GM23338 (cell line): ENCODE measurements at regions not wholly inside any gene's neighbourhood (a gene's known extent, or its start where the extent isn't known, plus 50 kb on each side); places are given as distances from the start of the nearest gene placed in this dataset.

ENCODE experiments used
- CREB1 ChIP-seq: fragments of 250-450 bp; sonication (Bioruptor Pico); IDR thresholded peaks from 2 replicates; pipeline ENCODE4 v1.5.0; 2020; ENCODE audit warnings: low read depth, mild to moderate bottlenecking, moderate library complexity
- CTCF ChIP-seq, 2 experiments: fragments of 200-600 bp in 1 of 2; sonication (generic) in 1 of 2; conservative IDR thresholded peaks; 2 replicates each; pipeline versions ENCODE4 v1.5.1 to v1.6.1; 2016 to 2017; ENCODE audit warnings: antibody characterized with exemption in 2 of 2, low read depth in 2 of 2, mild to moderate bottlenecking in 2 of 2, moderate library complexity in 1 of 2
- ETS1 ChIP-seq: IDR thresholded peaks from 2 replicates; pipeline ENCODE4 v1.6.1; 2016; ENCODE audit warnings: antibody characterized with exemption
- EZH2 ChIP-seq: fragments of 200-600 bp; sonication (generic); IDR thresholded peaks from one replicate; pipeline ENCODE4 v1.8.0; 2017; ENCODE audit warnings: antibody characterized with exemption, mild to moderate bottlenecking, low read depth; ENCODE audit not compliant: unreplicated experiment
- EZH2phosphoT487 ChIP-seq: fragments of 200-600 bp; sonication (generic); IDR thresholded peaks from one replicate; pipeline ENCODE4 v1.8.1; 2018; ENCODE audit warnings: antibody characterized with exemption; ENCODE audit not compliant: unreplicated experiment
- JUNB ChIP-seq: IDR thresholded peaks from one replicate; pipeline ENCODE4 v1.6.1; 2016; ENCODE audit warnings: antibody characterized with exemption; ENCODE audit not compliant: unreplicated experiment
- NANOG ChIP-seq: IDR thresholded peaks from 2 replicates; pipeline ENCODE4 v1.6.1; 2016; ENCODE audit warnings: antibody characterized with exemption, borderline replicate concordance
- POLR2AphosphoS5 ChIP-seq: IDR thresholded peaks from 2 replicates; pipeline ENCODE4 v1.6.1; 2016; ENCODE audit warnings: antibody characterized with exemption, low read depth
- REST ChIP-seq: IDR thresholded peaks from one replicate; pipeline ENCODE4 v1.6.1; 2018; ENCODE audit warnings: antibody characterized with exemption; ENCODE audit not compliant: unreplicated experiment
- STAT1 ChIP-seq: IDR thresholded peaks from one replicate; pipeline ENCODE4 v1.6.1; 2016; ENCODE audit warnings: antibody characterized with exemption; ENCODE audit not compliant: unreplicated experiment
- ZNF114 ChIP-seq: fragments of 250-450 bp; sonication (Bioruptor Pico); IDR thresholded peaks from 2 replicates; pipeline ENCODE4 v1.5.0; 2020; ENCODE audit warnings: mild to moderate bottlenecking, moderate library complexity
- ZNF331 ChIP-seq: fragments of 250-450 bp; sonication (Bioruptor Pico); IDR thresholded peaks from 2 replicates; pipeline ENCODE4 v1.5.0; 2020; ENCODE audit warnings: low read depth, mild to moderate bottlenecking, moderate library complexity
- ZNF462 ChIP-seq: fragments of 250-450 bp; sonication (Bioruptor Pico); IDR thresholded peaks from 2 replicates; pipeline ENCODE4 v1.5.0; 2020; ENCODE audit warnings: mild to moderate bottlenecking, moderate library complexity

- no peak for TF ChIP-seq CTCF (conservative IDR thresholded peaks at IDR 0.05; ENCODE audit: low read depth in 2 of 2)
- TF ChIP-seq POLR2AphosphoS5, result no peak
- no peak for TF ChIP-seq EZH2phosphoT487
- TF ChIP-seq ZNF462 (CRISPR knock-in tag), result no peak
- TF ChIP-seq ZNF331 (CRISPR knock-in tag), result no peak
- TF ChIP-seq EZH2, result no peak
- TF ChIP-seq ETS1, result no peak
- no peak for TF ChIP-seq REST
- TF ChIP-seq STAT1, result no peak
- TF ChIP-seq JUNB, result no peak
- TF ChIP-seq CREB1 (CRISPR knock-in tag), result no peak
- no peak for TF ChIP-seq NANOG
- no peak for TF ChIP-seq ZNF114 (CRISPR knock-in tag)
Observed at GRCh38 chr2:558302-558642, 118.9 kb downstream of the TMEM18 start.
